ENCODE measurements at regions not wholly inside any gene's neighbourhood (a gene's known extent, or its start where the extent isn't known, plus 50 kb on each side); places are given as distances from the start of the nearest gene placed in this dataset.

- Histone ChIP-seq H3K4me2 (peak overlapping the region; percentile 65), H3K79me2 (replicated peaks; ENCODE audit: insufficient read depth) (no peaks in the 10 kb centered on the region), H3K27ac (ENCODE audit: low read depth) (peak overlapping the region; percentile 42; the same call in 1 of the 2 replicates), H2AFZ (peak overlapping the region; percentile 94), H3F3A (replicated peaks; ENCODE audit: low read depth) (no peaks in the 10 kb centered on the region), H3K4me1 (ENCODE audit: insufficient read depth) (peaks cover 13% of the 10 kb centered on the region), H3K9me2 (ENCODE audit: insufficient read depth) (peaks cover 4% of the 10 kb centered on the region), H4K20me1 (replicated peaks; ENCODE audit: insufficient read depth) (no peaks in the 10 kb centered on the region), H3K4me3 (peak overlapping the region; percentile 18; the same call in 1 of the 2 replicates), H3K36me3 (ENCODE audit: insufficient read depth) (no peaks in the 10 kb centered on the region), H3K27me3 (ENCODE audit: insufficient read depth) (no peaks in the 10 kb centered on the region)
- Mint-ChIP-seq H3K27ac (peak overlapping the region; percentile 78; the same call in 1 of the 2 replicates), H3K4me3 (peak overlapping the region; percentile 18; the same call in 2 of the 3 replicates), H3K27me3 (ENCODE audit: insufficient read depth, low read depth, poor library complexity) (peaks cover 3% of the 10 kb centered on the region), H3K9me3 (peaks cover 16% of the 10 kb centered on the region), H3K36me3 (ENCODE audit: low read depth) (peaks cover 10% of the 10 kb centered on the region; the same call in 2 of the 3 replicates), H3K4me1 (peaks cover 15% of the 10 kb centered on the region)
- DNase-seq (ENCODE audit: low spot score) (peak; percentile 20), ATAC-seq (peak; percentile 79)
- TF ChIP-seq, protein P1, sequence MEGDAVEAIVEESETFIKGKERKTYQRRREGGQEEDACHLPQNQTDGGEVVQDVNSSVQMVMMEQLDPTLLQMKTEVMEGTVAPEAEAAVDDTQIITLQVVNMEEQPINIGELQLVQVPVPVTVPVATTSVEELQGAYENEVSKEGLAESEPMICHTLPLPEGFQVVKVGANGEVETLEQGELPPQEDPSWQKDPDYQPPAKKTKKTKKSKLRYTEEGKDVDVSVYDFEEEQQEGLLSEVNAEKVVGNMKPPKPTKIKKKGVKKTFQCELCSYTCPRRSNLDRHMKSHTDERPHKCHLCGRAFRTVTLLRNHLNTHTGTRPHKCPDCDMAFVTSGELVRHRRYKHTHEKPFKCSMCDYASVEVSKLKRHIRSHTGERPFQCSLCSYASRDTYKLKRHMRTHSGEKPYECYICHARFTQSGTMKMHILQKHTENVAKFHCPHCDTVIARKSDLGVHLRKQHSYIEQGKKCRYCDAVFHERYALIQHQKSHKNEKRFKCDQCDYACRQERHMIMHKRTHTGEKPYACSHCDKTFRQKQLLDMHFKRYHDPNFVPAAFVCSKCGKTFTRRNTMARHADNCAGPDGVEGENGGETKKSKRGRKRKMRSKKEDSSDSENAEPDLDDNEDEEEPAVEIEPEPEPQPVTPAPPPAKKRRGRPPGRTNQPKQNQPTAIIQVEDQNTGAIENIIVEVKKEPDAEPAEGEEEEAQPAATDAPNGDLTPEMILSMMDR (conservative IDR thresholded peaks at IDR 0.05; ENCODE audit: low read depth in 2 of 2) = no peak
- TF ChIP-seq POLR2AphosphoS5 (IDR thresholded peaks at IDR 0.05; ENCODE audit: low read depth) (no peak), CREB1 (CRISPR knock-in tag; IDR thresholded peaks at IDR 0.05; ENCODE audit: low read depth) (no peak), ZNF114 (CRISPR knock-in tag; IDR thresholded peaks at IDR 0.05) (no peak)
- TF ChIP-seq, protein P2, sequence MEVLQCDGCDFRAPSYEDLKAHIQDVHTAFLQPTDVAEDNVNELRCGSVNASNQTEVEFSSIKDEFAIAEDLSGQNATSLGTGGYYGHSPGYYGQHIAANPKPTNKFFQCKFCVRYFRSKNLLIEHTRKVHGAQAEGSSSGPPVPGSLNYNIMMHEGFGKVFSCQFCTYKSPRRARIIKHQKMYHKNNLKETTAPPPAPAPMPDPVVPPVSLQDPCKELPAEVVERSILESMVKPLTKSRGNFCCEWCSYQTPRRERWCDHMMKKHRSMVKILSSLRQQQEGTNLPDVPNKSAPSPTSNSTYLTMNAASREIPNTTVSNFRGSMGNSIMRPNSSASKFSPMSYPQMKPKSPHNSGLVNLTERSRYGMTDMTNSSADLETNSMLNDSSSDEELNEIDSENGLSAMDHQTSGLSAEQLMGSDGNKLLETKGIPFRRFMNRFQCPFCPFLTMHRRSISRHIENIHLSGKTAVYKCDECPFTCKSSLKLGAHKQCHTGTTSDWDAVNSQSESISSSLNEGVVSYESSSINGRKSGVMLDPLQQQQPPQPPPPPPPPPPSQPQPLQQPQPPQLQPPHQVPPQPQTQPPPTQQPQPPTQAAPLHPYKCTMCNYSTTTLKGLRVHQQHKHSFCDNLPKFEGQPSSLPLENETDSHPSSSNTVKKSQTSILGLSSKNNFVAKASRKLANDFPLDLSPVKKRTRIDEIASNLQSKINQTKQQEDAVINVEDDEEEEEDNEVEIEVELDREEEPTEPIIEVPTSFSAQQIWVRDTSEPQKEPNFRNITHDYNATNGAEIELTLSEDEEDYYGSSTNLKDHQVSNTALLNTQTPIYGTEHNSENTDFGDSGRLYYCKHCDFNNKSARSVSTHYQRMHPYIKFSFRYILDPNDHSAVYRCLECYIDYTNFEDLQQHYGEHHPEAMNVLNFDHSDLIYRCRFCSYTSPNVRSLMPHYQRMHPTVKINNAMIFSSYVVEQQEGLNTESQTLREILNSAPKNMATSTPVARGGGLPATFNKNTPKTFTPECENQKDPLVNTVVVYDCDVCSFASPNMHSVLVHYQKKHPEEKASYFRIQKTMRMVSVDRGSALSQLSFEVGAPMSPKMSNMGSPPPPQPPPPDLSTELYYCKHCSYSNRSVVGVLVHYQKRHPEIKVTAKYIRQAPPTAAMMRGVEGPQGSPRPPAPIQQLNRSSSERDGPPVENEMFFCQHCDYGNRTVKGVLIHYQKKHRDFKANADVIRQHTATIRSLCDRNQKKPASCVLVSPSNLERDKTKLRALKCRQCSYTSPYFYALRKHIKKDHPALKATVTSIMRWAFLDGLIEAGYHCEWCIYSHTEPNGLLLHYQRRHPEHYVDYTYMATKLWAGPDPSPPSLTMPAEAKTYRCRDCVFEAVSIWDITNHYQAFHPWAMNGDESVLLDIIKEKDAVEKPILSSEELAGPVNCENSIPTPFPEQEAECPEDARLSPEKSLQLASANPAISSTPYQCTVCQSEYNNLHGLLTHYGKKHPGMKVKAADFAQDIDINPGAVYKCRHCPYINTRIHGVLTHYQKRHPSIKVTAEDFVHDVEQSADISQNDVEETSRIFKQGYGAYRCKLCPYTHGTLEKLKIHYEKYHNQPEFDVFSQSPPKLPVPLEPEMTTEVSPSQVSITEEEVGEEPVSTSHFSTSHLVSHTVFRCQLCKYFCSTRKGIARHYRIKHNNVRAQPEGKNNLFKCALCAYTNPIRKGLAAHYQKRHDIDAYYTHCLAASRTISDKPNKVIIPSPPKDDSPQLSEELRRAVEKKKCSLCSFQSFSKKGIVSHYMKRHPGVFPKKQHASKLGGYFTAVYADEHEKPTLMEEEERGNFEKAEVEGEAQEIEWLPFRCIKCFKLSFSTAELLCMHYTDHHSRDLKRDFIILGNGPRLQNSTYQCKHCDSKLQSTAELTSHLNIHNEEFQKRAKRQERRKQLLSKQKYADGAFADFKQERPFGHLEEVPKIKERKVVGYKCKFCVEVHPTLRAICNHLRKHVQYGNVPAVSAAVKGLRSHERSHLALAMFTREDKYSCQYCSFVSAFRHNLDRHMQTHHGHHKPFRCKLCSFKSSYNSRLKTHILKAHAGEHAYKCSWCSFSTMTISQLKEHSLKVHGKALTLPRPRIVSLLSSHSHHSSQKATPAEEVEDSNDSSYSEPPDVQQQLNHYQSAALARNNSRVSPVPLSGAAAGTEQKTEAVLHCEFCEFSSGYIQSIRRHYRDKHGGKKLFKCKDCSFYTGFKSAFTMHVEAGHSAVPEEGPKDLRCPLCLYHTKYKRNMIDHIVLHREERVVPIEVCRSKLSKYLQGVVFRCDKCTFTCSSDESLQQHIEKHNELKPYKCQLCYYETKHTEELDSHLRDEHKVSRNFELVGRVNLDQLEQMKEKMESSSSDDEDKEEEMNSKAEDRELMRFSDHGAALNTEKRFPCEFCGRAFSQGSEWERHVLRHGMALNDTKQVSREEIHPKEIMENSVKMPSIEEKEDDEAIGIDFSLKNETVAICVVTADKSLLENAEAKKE (CRISPR knock-in tag; IDR thresholded peaks at IDR 0.05) = no peak; the same call in 1 of the 2 replicates
These were observed 370.6 kb downstream of the TSHZ3 start for GRCh38 chr19:30978639-30979038.
